SK-N-SH (cell line): ENCODE measurements at regions not wholly inside any gene's neighbourhood (a gene's known extent, or its start where the extent isn't known, plus 50 kb on each side); places are given as distances from the start of the nearest gene placed in this dataset.

ENCODE experiments used
- EP300 ChIP-seq, 2 experiments: IDR thresholded peaks; 2 replicates each; pipeline versions ENCODE4 v1.4.0 to v1.6.1; 2012; ENCODE audit warnings: borderline replicate concordance in 1 of 2, low read depth in 1 of 2, low read length in 1 of 2
- GABPA ChIP-seq: IDR thresholded peaks from 2 replicates; pipeline ENCODE4 v1.4.0; 2012; ENCODE audit warnings: low read depth, mild to moderate bottlenecking
- MXI1 ChIP-seq: IDR thresholded peaks from 2 replicates; pipeline ENCODE4 v1.6.1; 2012; ENCODE audit warnings: mild to moderate bottlenecking, low read depth, low read length, improper control_type of control experiment
- POLR2AphosphoS5 ChIP-seq: IDR thresholded peaks from 2 replicates; pipeline ENCODE4 v1.6.1; 2012; ENCODE audit warnings: low read depth, low read length
- RAD21 ChIP-seq: IDR thresholded peaks from 2 replicates; pipeline ENCODE4 v1.6.1; 2012; ENCODE audit warnings: mild to moderate bottlenecking, low read length
- RFX5 ChIP-seq: IDR thresholded peaks from 2 replicates; pipeline ENCODE4 v1.6.1; 2012; ENCODE audit warnings: mild to moderate bottlenecking, improper control_type of control experiment, low read length
- SIN3A ChIP-seq: IDR thresholded peaks from 2 replicates; pipeline ENCODE4 v1.6.1; 2012; ENCODE audit warnings: low read depth, mild to moderate bottlenecking, low read length, moderate library complexity, borderline replicate concordance
- SMC3 ChIP-seq: IDR thresholded peaks from 2 replicates; pipeline ENCODE4 v1.6.1; 2012; ENCODE audit warnings: low read depth, low read length, improper control_type of control experiment
- TAF1 ChIP-seq: IDR thresholded peaks from 2 replicates; pipeline ENCODE4 v1.6.1; 2012; ENCODE audit warnings: low read depth, mild to moderate bottlenecking, low read length, moderate library complexity, borderline replicate concordance
- TCF12 ChIP-seq: IDR thresholded peaks from 2 replicates; pipeline ENCODE4 v1.4.0; 2012
- YY1 ChIP-seq: IDR thresholded peaks from 2 replicates; pipeline ENCODE4 v1.4.0; 2012; ENCODE audit warnings: low read depth, mild to moderate bottlenecking
- TF ChIP-seq, protein P1 (sequence below): fragments of 200-600 bp; sonication (generic); IDR thresholded peaks from 2 replicates; pipeline ENCODE4 v1.6.1; 2017; ENCODE audit warnings: antibody characterized with exemption, mild to moderate bottlenecking, moderate library complexity
- TF ChIP-seq, protein P2 (sequence below): IDR thresholded peaks from 2 replicates; pipeline ENCODE4 v1.6.1; 2012; ENCODE audit warnings: mild to moderate bottlenecking, low read depth, low read length, moderate library complexity

DNA sequence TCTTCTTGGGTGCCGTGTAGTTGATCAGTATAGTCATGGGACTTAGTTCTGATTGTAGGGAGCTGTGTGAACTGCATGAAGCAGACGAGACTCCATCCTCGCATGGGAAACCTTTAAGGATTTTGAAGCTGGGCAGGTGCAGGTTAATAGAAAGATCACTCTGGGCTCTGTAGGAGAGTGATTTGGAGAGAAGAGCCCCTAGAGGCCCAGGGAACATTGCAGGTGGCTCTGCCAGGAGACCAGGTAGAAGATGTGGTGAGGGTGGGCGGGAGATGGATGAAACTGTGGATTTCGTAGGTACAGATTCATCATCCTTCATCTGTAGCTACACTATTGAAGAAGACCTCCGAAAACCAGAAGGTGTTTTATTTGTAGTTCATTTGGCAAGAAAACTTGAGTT, 53.3 kb downstream of the UTRN start:
- no peak for TF ChIP-seq GABPA
- TF ChIP-seq, protein P1, sequence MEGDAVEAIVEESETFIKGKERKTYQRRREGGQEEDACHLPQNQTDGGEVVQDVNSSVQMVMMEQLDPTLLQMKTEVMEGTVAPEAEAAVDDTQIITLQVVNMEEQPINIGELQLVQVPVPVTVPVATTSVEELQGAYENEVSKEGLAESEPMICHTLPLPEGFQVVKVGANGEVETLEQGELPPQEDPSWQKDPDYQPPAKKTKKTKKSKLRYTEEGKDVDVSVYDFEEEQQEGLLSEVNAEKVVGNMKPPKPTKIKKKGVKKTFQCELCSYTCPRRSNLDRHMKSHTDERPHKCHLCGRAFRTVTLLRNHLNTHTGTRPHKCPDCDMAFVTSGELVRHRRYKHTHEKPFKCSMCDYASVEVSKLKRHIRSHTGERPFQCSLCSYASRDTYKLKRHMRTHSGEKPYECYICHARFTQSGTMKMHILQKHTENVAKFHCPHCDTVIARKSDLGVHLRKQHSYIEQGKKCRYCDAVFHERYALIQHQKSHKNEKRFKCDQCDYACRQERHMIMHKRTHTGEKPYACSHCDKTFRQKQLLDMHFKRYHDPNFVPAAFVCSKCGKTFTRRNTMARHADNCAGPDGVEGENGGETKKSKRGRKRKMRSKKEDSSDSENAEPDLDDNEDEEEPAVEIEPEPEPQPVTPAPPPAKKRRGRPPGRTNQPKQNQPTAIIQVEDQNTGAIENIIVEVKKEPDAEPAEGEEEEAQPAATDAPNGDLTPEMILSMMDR, result no peak
- no peak for TF ChIP-seq SIN3A
- TF ChIP-seq, protein P2, sequence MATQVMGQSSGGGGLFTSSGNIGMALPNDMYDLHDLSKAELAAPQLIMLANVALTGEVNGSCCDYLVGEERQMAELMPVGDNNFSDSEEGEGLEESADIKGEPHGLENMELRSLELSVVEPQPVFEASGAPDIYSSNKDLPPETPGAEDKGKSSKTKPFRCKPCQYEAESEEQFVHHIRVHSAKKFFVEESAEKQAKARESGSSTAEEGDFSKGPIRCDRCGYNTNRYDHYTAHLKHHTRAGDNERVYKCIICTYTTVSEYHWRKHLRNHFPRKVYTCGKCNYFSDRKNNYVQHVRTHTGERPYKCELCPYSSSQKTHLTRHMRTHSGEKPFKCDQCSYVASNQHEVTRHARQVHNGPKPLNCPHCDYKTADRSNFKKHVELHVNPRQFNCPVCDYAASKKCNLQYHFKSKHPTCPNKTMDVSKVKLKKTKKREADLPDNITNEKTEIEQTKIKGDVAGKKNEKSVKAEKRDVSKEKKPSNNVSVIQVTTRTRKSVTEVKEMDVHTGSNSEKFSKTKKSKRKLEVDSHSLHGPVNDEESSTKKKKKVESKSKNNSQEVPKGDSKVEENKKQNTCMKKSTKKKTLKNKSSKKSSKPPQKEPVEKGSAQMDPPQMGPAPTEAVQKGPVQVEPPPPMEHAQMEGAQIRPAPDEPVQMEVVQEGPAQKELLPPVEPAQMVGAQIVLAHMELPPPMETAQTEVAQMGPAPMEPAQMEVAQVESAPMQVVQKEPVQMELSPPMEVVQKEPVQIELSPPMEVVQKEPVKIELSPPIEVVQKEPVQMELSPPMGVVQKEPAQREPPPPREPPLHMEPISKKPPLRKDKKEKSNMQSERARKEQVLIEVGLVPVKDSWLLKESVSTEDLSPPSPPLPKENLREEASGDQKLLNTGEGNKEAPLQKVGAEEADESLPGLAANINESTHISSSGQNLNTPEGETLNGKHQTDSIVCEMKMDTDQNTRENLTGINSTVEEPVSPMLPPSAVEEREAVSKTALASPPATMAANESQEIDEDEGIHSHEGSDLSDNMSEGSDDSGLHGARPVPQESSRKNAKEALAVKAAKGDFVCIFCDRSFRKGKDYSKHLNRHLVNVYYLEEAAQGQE, result no peak
- no peak for TF ChIP-seq MXI1
- no peak for TF ChIP-seq POLR2AphosphoS5
- no peak for TF ChIP-seq RFX5
- no peak for TF ChIP-seq TCF12
- TF ChIP-seq EP300 (IDR thresholded peaks at IDR 0.05; ENCODE audit: borderline replicate concordance in 1 of 2, low read depth in 1 of 2, low read length in 1 of 2), result no peak
- TF ChIP-seq SMC3, result no peak
- TF ChIP-seq RAD21, result no peak
- TF ChIP-seq TAF1, result no peak
- no peak for TF ChIP-seq YY1
